ENCODE measurements at regions not wholly inside any gene's neighbourhood (a gene's known extent, or its start where the extent isn't known, plus 50 kb on each side); places are given as distances from the start of the nearest gene placed in this dataset.

- no peak for TF ChIP-seq CTCF (IDR thresholded peaks at IDR 0.05)
- TF ChIP-seq POLR2A (IDR thresholded peaks at IDR 0.05), result no peak
Observed at GRCh38 chr12:91561301-91561957, 378.8 kb upstream of the DCN start.

Data from uterus (tissue), 2 donors.